ENCODE measurements at regions not wholly inside any gene's neighbourhood (a gene's known extent, or its start where the extent isn't known, plus 50 kb on each side); places are given as distances from the start of the nearest gene placed in this dataset.

- H3K4me3 Mint-ChIP-seq = no peak overlapping the region
- no peak for DNase-seq
- no peak overlapping the region for H3K27ac Mint-ChIP-seq
- no peaks in the 10 kb centered on the region for H3K27me3 Mint-ChIP-seq (ENCODE audit: insufficient read depth)
- no peaks in the 10 kb centered on the region for H3K36me3 Mint-ChIP-seq (ENCODE audit: low read depth)
- no peaks in the 10 kb centered on the region for H3K4me1 Mint-ChIP-seq (ENCODE audit: low read depth)
- peaks cover 13% of the 10 kb centered on the region for H3K9me3 Mint-ChIP-seq
- TF ChIP-seq CTCF (IDR thresholded peaks at IDR 0.05) = no peak
Measured at GRCh38 chr2:59180111-59180510, 939.0 kb upstream of the FANCL start.

- H3K4me1 Mint-ChIP-seq (ENCODE audit: low read depth) = no peaks in the 10 kb centered on the region
- no peaks in the 10 kb centered on the region for H3K27me3 Mint-ChIP-seq (ENCODE audit: insufficient read depth)
- no peaks in the 10 kb centered on the region for H3K36me3 Mint-ChIP-seq (ENCODE audit: low read depth)
- TF ChIP-seq CTCF (IDR thresholded peaks at IDR 0.05) = no peak
- H3K4me3 Mint-ChIP-seq = no peak overlapping the region
- no peak for DNase-seq
- peaks cover 14% of the 10 kb centered on the region for H3K9me3 Mint-ChIP-seq
- H3K27ac Mint-ChIP-seq = no peak overlapping the region
Measured at GRCh38 chr2:59177748-59178147, 936.6 kb upstream of the FANCL start.

- H3K4me1 Mint-ChIP-seq (ENCODE audit: low read depth) = no peaks in the 10 kb centered on the region
- DNase-seq = no peak
- H3K36me3 Mint-ChIP-seq (ENCODE audit: low read depth) = no peaks in the 10 kb centered on the region
- H3K27ac Mint-ChIP-seq = no peak overlapping the region
- no peak for TF ChIP-seq CTCF (IDR thresholded peaks at IDR 0.05)
- no peaks in the 10 kb centered on the region for H3K27me3 Mint-ChIP-seq (ENCODE audit: insufficient read depth)
- H3K4me3 Mint-ChIP-seq = no peak overlapping the region
- peaks cover 14% of the 10 kb centered on the region for H3K9me3 Mint-ChIP-seq
Measured at GRCh38 chr2:59176737-59177136, 935.6 kb upstream of the FANCL start.

GRCh38 chr2:59174536-59175243, 933.6 kb upstream of the FANCL start:
- no peak overlapping the region for H3K4me3 Mint-ChIP-seq
- H3K36me3 Mint-ChIP-seq (ENCODE audit: low read depth) = no peaks in the 10 kb centered on the region

GRCh38 chr2:59173325-59173724, 932.2 kb upstream of the FANCL start:
- DNase-seq = no peak
- Mint-ChIP-seq H3K27ac (no peak overlapping the region), H3K4me1 (ENCODE audit: low read depth) (no peaks in the 10 kb centered on the region), H3K4me3 (no peak overlapping the region), H3K36me3 (ENCODE audit: low read depth) (no peaks in the 10 kb centered on the region), H3K9me3 (peaks cover 19% of the 10 kb centered on the region), H3K27me3 (ENCODE audit: insufficient read depth) (peaks cover 2% of the 10 kb centered on the region; the same call in 1 of the 2 replicates)
- TF ChIP-seq CTCF (IDR thresholded peaks at IDR 0.05) = no peak

More at GRCh38 chr2:59174536-59175243, 933.6 kb upstream of the FANCL start:
- peaks cover 2% of the 10 kb centered on the region; the same call in 1 of the 2 replicates for H3K27me3 Mint-ChIP-seq (ENCODE audit: insufficient read depth)
- TF ChIP-seq CTCF (IDR thresholded peaks at IDR 0.05) = no peak
- H3K9me3 Mint-ChIP-seq = peaks cover 19% of the 10 kb centered on the region
- no peaks in the 10 kb centered on the region for H3K4me1 Mint-ChIP-seq (ENCODE audit: low read depth)
- no peak for DNase-seq
- H3K27ac Mint-ChIP-seq = no peak overlapping the region

Data from HFFc6 (cell line).